CD4-positive, alpha-beta T cell (primary cell): ENCODE measurements at regions not wholly inside any gene's neighbourhood (a gene's known extent, or its start where the extent isn't known, plus 50 kb on each side); places are given as distances from the start of the nearest gene placed in this dataset.

ENCODE experiments used
- ATAC-seq: fragments of 200-7000 bp; cut with Tn5 transposase; one replicate; pipeline ENCODE4 v1.10.0; 2022; ENCODE audit warnings: mild to moderate bottlenecking; ENCODE audit not compliant: poor library complexity
- CTCF ChIA-PET: fragments of 350-600 bp; sonication (Branson Sonifier 250); formaldehyde crosslinking; loops from one replicate; lab custom pipeline; 2021; ENCODE audit warnings: antibody characterized with exemption, inconsistent platforms; lab: Charles Lee
- POLR2A ChIA-PET: fragments of 350-600 bp; sonication (Branson Sonifier 250); formaldehyde crosslinking; loops from one replicate; lab custom pipeline; 2021; ENCODE audit warnings: antibody characterized with exemption, inconsistent platforms; lab: Charles Lee
- DNase-seq, 14 experiments: peaks; one replicate each; pipeline ENCODE4 v3.0.0-alpha.2; 2013 to 2020; ENCODE audit warnings: mixed read lengths in 2 of 14
- H3K27ac ChIP-seq, 2 donors: one replicate each; pipeline versions ENCODE4 v1.5.1 to v1.7.0; 2013; ENCODE audit warnings: low read length in 2 of 2, low read depth in 1 of 2, mild to moderate bottlenecking in 1 of 2
- H3K27me3 ChIP-seq, 2 experiments: 1 replicate in 1 of 2; 2 replicates in 1 of 2; pipeline versions ENCODE4 v1.6.1 to v1.7.0; 2013; ENCODE audit warnings: low read length in 2 of 2, control low read depth in 1 of 2, mild to moderate bottlenecking in 1 of 2, moderate library complexity in 1 of 2; ENCODE audit not compliant: insufficient read depth in 2 of 2, control insufficient read depth in 1 of 2
- H3K36me3 ChIP-seq: one replicate; pipeline ENCODE4 v1.6.1; 2013; ENCODE audit warnings: low read length, control low read depth; ENCODE audit not compliant: insufficient read depth
- H3K4me1 ChIP-seq: one replicate; pipeline ENCODE4 v1.6.1; 2013; ENCODE audit warnings: low read length, control low read depth; ENCODE audit not compliant: insufficient read depth
- H3K4me3 ChIP-seq: one replicate; pipeline ENCODE4 v1.5.1; 2013; ENCODE audit warnings: mild to moderate bottlenecking, low read length, moderate library complexity
- H3K9me3 ChIP-seq, 2 experiments: 1 replicate in 1 of 2; 2 replicates in 1 of 2; pipeline versions ENCODE4 v1.6.1 to v1.7.0; 2013; ENCODE audit warnings: low read length in 2 of 2, mild to moderate bottlenecking in 2 of 2, control low read depth in 1 of 2, moderate library complexity in 1 of 2; ENCODE audit not compliant: control insufficient read depth in 1 of 2, insufficient read depth in 1 of 2
- H3K27ac Mint-ChIP-seq: one replicate; pipeline ENCODE4 v1.8.0; 2020; ENCODE audit warnings: mixed read lengths
- H3K27me3 Mint-ChIP-seq: one replicate; pipeline ENCODE4 v1.8.0; 2021; ENCODE audit warnings: mixed read lengths
- H3K36me3 Mint-ChIP-seq: one replicate; pipeline ENCODE4 v1.8.0; 2021; ENCODE audit warnings: low read depth, mixed read lengths
- H3K4me1 Mint-ChIP-seq: one replicate; pipeline ENCODE4 v1.8.0; 2021; ENCODE audit warnings: low read depth, mixed read lengths
- H3K4me3 Mint-ChIP-seq: one replicate; pipeline ENCODE4 v1.8.0; 2020; ENCODE audit warnings: mild to moderate bottlenecking, mixed read lengths
- H3K9me3 Mint-ChIP-seq: one replicate; pipeline ENCODE4 v1.8.0; 2020; ENCODE audit warnings: mixed read lengths
- CTCF ChIP-seq: fragments of 200-600 bp; IDR thresholded peaks from one replicate; pipeline ENCODE4 v1.8.0; 2022; ENCODE audit warnings: antibody characterized with exemption, mild to moderate bottlenecking
- intact Hi-C, 2 experiments: fragments of 100-400 bp; cut with DNase I in 1 of 2; cut with micrococcal nuclease in 1 of 2; formaldehyde crosslinking; loops; one replicate each; pipeline versions ENCODE4 v1.15.1 to v1.9.0; 2023 to 2025; cut with DNase I, micrococcal nuclease

- H3K9me3 Mint-ChIP-seq: no peaks in the 10 kb centered on the region
- intact Hi-C loops: no loop called here
- H3K27ac Mint-ChIP-seq: no peak overlapping the region
- Histone ChIP-seq H3K4me1 (peaks cover 9% of the 10 kb centered on the region), H3K27me3 (peaks cover 7 to 8% of the 10 kb centered on the region in 2 experiments), H3K27ac (no peak overlapping the region), H3K4me3 (no peak overlapping the region), H3K9me3 (peaks cover 0 to 6% of the 10 kb centered on the region in 2 experiments), H3K36me3 (no peaks in the 10 kb centered on the region)
- ChIA-PET POLR2A (no interaction called here), CTCF (no interaction called here)
- no peaks in the 10 kb centered on the region for H3K36me3 Mint-ChIP-seq
- no peak for ATAC-seq
- H3K27me3 Mint-ChIP-seq: peaks cover 10% of the 10 kb centered on the region
- no peak overlapping the region for H3K4me3 Mint-ChIP-seq
- no peaks in the 10 kb centered on the region for H3K4me1 Mint-ChIP-seq
- no peak for DNase-seq
- TF ChIP-seq CTCF: no peak
Observed at GRCh38 chr20:58003525-58003924, 224.9 kb downstream of the ANKRD60 start.

- Mint-ChIP-seq H3K36me3 (no peaks in the 10 kb centered on the region), H3K27ac (no peak overlapping the region), H3K4me1 (no peaks in the 10 kb centered on the region), H3K4me3 (no peak overlapping the region), H3K9me3 (no peaks in the 10 kb centered on the region), H3K27me3 (peaks cover 8% of the 10 kb centered on the region)
- CTCF ChIA-PET: no interaction called here
- intact Hi-C loops: no loop called here
- no peak for ATAC-seq
- H3K27me3 ChIP-seq: peaks cover 7 to 11% of the 10 kb centered on the region in 2 experiments
- H3K4me3 ChIP-seq: no peak overlapping the region
- POLR2A ChIA-PET: no interaction called here
- no peak for TF ChIP-seq CTCF
- no peak overlapping the region for H3K27ac ChIP-seq
- H3K4me1 ChIP-seq: peaks cover 9% of the 10 kb centered on the region
- no peak for DNase-seq
- peaks cover 0 to 6% of the 10 kb centered on the region in 2 experiments for H3K9me3 ChIP-seq
- H3K36me3 ChIP-seq: no peaks in the 10 kb centered on the region
Observed at GRCh38 chr20:58002901-58003300, 225.6 kb downstream of the ANKRD60 start.

GRCh38 chr20:58001946-58002345 is 226.5 kb downstream of the ANKRD60 start:
- Mint-ChIP-seq H3K4me1 (no peaks in the 10 kb centered on the region), H3K4me3 (no peak overlapping the region), H3K36me3 (no peaks in the 10 kb centered on the region), H3K27ac (no peak overlapping the region), H3K27me3 (peaks cover 17% of the 10 kb centered on the region), H3K9me3 (no peaks in the 10 kb centered on the region)
- Histone ChIP-seq H3K36me3 (no peaks in the 10 kb centered on the region), H3K9me3 (peaks cover 0 to 6% of the 10 kb centered on the region in 2 experiments), H3K27ac (no peak overlapping the region), H3K27me3 (peaks cover 7 to 11% of the 10 kb centered on the region in 2 experiments), H3K4me3 (no peak overlapping the region), H3K4me1 (peaks cover 9% of the 10 kb centered on the region)
- no peak for DNase-seq
- intact Hi-C loops: no loop called here
- POLR2A ChIA-PET: no interaction called here
- TF ChIP-seq CTCF: no peak
- CTCF ChIA-PET: no interaction called here
- no peak for ATAC-seq
